ENCODE measurements at regions not wholly inside any gene's neighbourhood (a gene's known extent, or its start where the extent isn't known, plus 50 kb on each side); places are given as distances from the start of the nearest gene placed in this dataset.

GRCh38 chr21:27812279-27812678 lies 845.4 kb upstream of the ADAMTS5 start:
- Histone ChIP-seq H3K27ac (ENCODE audit: low read depth, low read length) (no peak overlapping the region), H4K20me1 (ENCODE audit: insufficient read depth, low read length) (no peaks in the 10 kb centered on the region), H3K4me2 (ENCODE audit: insufficient read depth, low read length) (no peak overlapping the region), H3K4me1 (ENCODE audit: insufficient read depth, low read length) (peaks cover 10% of the 10 kb centered on the region), H3K27me3 (ENCODE audit: insufficient read depth, low read length) (no peaks in the 10 kb centered on the region), H3K4me3 (ENCODE audit: insufficient read depth, low read length) (no peak overlapping the region), H3K9me3 (ENCODE audit: low read depth, low read length) (no peaks in the 10 kb centered on the region), H3K79me2 (ENCODE audit: insufficient read depth, low read length) (no peaks in the 10 kb centered on the region), H2AFZ (ENCODE audit: low read length) (no peak overlapping the region), H3K36me3 (ENCODE audit: insufficient read depth, low read length) (no peaks in the 10 kb centered on the region)
- TF ChIP-seq, protein P1, sequence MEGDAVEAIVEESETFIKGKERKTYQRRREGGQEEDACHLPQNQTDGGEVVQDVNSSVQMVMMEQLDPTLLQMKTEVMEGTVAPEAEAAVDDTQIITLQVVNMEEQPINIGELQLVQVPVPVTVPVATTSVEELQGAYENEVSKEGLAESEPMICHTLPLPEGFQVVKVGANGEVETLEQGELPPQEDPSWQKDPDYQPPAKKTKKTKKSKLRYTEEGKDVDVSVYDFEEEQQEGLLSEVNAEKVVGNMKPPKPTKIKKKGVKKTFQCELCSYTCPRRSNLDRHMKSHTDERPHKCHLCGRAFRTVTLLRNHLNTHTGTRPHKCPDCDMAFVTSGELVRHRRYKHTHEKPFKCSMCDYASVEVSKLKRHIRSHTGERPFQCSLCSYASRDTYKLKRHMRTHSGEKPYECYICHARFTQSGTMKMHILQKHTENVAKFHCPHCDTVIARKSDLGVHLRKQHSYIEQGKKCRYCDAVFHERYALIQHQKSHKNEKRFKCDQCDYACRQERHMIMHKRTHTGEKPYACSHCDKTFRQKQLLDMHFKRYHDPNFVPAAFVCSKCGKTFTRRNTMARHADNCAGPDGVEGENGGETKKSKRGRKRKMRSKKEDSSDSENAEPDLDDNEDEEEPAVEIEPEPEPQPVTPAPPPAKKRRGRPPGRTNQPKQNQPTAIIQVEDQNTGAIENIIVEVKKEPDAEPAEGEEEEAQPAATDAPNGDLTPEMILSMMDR (IDR thresholded peaks at IDR 0.05; ENCODE audit: extremely low read depth, low read depth, low read length): no peak
- no peak for DNase-seq (ENCODE audit: insufficient read length, low spot score, missing footprints)

GRCh38 chr21:27808923-27809322 lies 842.0 kb upstream of the ADAMTS5 start:
- no peaks in the 10 kb centered on the region for H3K27me3 ChIP-seq (ENCODE audit: insufficient read depth, low read length)
- DNase-seq (ENCODE audit: insufficient read length, low spot score, missing footprints): no peak
- no peaks in the 10 kb centered on the region for H3K9me3 ChIP-seq (ENCODE audit: low read depth, low read length)
- no peak overlapping the region for H2AFZ ChIP-seq (ENCODE audit: low read length)
- H3K27ac ChIP-seq (ENCODE audit: low read depth, low read length): no peak overlapping the region
- H3K36me3 ChIP-seq (ENCODE audit: insufficient read depth, low read length): no peaks in the 10 kb centered on the region
- H3K4me1 ChIP-seq (ENCODE audit: insufficient read depth, low read length): peaks cover 29% of the 10 kb centered on the region
- no peaks in the 10 kb centered on the region for H4K20me1 ChIP-seq (ENCODE audit: insufficient read depth, low read length)
- H3K4me2 ChIP-seq (ENCODE audit: insufficient read depth, low read length): no peak overlapping the region
- no peak overlapping the region for H3K4me3 ChIP-seq (ENCODE audit: insufficient read depth, low read length)
- TF ChIP-seq, protein P1 (IDR thresholded peaks at IDR 0.05; ENCODE audit: extremely low read depth, low read depth, low read length): no peak
- H3K79me2 ChIP-seq (ENCODE audit: insufficient read depth, low read length): no peaks in the 10 kb centered on the region

DNA sequence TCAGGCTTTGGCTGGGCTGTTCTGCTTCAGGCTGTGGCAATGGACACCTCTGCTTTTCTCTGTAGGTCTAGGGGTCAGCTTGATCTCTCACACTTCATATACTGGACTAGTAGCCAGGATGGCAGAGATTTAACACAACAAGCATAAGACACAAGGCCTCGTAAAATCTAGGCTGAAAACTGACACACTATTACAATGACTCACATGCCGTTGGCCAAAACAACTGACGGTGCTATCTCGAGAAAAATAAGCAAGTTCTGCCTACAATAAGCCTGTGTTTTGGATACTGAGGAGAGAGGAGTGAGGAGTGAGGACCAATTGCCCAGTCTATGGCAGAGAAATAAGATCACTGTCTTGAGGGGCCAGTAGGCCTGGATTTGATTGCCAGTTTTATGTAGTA lies 840.7 kb upstream of the ADAMTS5 start:
- TF ChIP-seq, protein P1 (IDR thresholded peaks at IDR 0.05; ENCODE audit: extremely low read depth, low read depth, low read length): no peak
- H2AFZ ChIP-seq (ENCODE audit: low read length): no peak overlapping the region

GRCh38 chr21:27806281-27806680 lies 839.4 kb upstream of the ADAMTS5 start:
- H3K27ac ChIP-seq (ENCODE audit: low read depth, low read length): peak overlapping the region; percentile 18
- H3K27me3 ChIP-seq (ENCODE audit: insufficient read depth, low read length): no peaks in the 10 kb centered on the region
- H3K79me2 ChIP-seq (ENCODE audit: insufficient read depth, low read length): no peaks in the 10 kb centered on the region
- no peak overlapping the region for H3K4me3 ChIP-seq (ENCODE audit: insufficient read depth, low read length)
- H3K4me1 ChIP-seq (ENCODE audit: insufficient read depth, low read length): peaks cover 21% of the 10 kb centered on the region
- no peak for DNase-seq (ENCODE audit: insufficient read length, low spot score, missing footprints)
- H4K20me1 ChIP-seq (ENCODE audit: insufficient read depth, low read length): no peaks in the 10 kb centered on the region
- peak overlapping the region; percentile 1 for H3K4me2 ChIP-seq (ENCODE audit: insufficient read depth, low read length)
- H3K9me3 ChIP-seq (ENCODE audit: low read depth, low read length): no peaks in the 10 kb centered on the region
- TF ChIP-seq, protein P1 (IDR thresholded peaks at IDR 0.05; ENCODE audit: extremely low read depth, low read depth, low read length): no peak
- H3K36me3 ChIP-seq (ENCODE audit: insufficient read depth, low read length): no peaks in the 10 kb centered on the region
- no peak overlapping the region for H2AFZ ChIP-seq (ENCODE audit: low read length)

More for the DNA sequence above, 840.7 kb upstream of the ADAMTS5 start:
- H3K79me2 ChIP-seq (ENCODE audit: insufficient read depth, low read length): no peaks in the 10 kb centered on the region
- H3K36me3 ChIP-seq (ENCODE audit: insufficient read depth, low read length): no peaks in the 10 kb centered on the region
- no peaks in the 10 kb centered on the region for H3K9me3 ChIP-seq (ENCODE audit: low read depth, low read length)
- no peak overlapping the region for H3K4me3 ChIP-seq (ENCODE audit: insufficient read depth, low read length)
- no peak overlapping the region for H3K27ac ChIP-seq (ENCODE audit: low read depth, low read length)
- no peaks in the 10 kb centered on the region for H3K27me3 ChIP-seq (ENCODE audit: insufficient read depth, low read length)
- H3K4me2 ChIP-seq (ENCODE audit: insufficient read depth, low read length): no peak overlapping the region
- H4K20me1 ChIP-seq (ENCODE audit: insufficient read depth, low read length): no peaks in the 10 kb centered on the region
- H3K4me1 ChIP-seq (ENCODE audit: insufficient read depth, low read length): peaks cover 21% of the 10 kb centered on the region
- no peak for DNase-seq (ENCODE audit: insufficient read length, low spot score, missing footprints)

Measured in osteoblast (primary cell).